ENCODE measurements at regions not wholly inside any gene's neighbourhood (a gene's known extent, or its start where the extent isn't known, plus 50 kb on each side); places are given as distances from the start of the nearest gene placed in this dataset.

DNA sequence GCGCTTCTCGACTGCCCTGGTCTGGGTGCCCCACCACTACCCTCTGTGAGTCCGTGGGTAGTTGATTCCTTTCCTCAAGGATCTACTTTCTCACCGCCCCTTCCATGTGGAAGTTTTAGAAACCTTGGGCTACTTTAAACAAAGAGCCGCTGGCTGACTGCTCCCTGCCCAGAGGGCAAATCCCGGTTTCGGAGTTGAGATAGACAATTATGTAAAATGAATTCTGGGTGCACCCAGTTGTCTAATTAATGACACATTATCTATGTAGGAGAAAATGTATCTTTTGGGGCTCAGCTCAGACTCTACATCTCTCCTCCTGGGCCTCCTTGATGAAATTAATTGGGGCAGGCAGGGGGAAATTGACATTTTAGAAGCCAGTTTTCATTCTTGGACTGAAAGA lies 305.4 kb downstream of the UQCRFS1 start:
- no peak for ATAC-seq
- Mint-ChIP-seq H3K4me3 (no peak overlapping the region), H3K27ac (no peak overlapping the region), H3K9me3 (no peaks in the 10 kb centered on the region), H3K4me1 (no peaks in the 10 kb centered on the region), H3K36me3 (no peaks in the 10 kb centered on the region)
- no peak for DNase-seq (ENCODE audit: low spot score in 2 of 2)

DNA sequence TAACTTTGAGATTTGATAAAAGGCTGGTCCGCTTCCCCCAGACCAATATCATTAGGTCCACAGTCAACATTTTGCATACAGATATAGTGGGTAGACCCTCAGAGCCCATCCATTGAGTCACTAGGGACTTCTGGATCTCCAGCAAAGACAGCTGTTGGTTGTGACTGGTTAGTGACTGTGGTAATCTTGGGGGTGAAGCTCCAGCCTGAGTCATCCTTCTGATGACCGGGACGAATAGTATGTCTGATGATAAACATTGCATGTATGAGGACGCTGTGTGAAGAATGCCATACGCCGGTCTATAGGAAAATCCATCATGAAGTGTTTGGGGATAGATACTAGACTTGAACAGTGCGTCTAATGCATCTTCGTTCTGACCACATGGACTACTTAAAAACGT lies 307.0 kb downstream of the UQCRFS1 start:
- no peak overlapping the region for H3K27ac Mint-ChIP-seq
- H3K4me1 Mint-ChIP-seq: no peaks in the 10 kb centered on the region
- no peaks in the 10 kb centered on the region for H3K36me3 Mint-ChIP-seq
- H3K9me3 Mint-ChIP-seq: no peaks in the 10 kb centered on the region
- no peak overlapping the region for H3K4me3 Mint-ChIP-seq
- ATAC-seq (no peak), DNase-seq (ENCODE audit: low spot score in 2 of 2) (no peak)

DNA sequence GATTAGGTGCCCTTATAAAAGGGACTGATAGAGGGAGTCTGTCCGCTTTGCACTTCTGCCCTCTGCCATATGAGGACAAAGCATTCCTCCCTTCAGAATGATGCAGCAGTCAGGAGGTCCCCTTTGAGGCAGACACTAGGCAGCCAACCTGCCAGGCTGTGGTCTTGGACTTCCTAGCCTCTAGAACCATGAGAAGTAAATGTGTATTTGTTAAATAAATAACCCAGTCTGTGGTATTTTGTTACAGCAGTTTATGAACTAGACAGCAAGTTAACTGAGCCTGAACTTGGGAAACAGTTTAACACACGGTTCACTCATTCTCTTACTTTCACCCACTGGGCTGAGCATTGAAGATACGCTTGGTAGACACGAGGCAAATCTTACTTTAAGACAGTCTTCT lies 313.2 kb downstream of the UQCRFS1 start:
- DNase-seq (ENCODE audit: low spot score in 2 of 2): no peak
- Mint-ChIP-seq H3K4me3 (no peak overlapping the region), H3K9me3 (no peaks in the 10 kb centered on the region), H3K36me3 (no peaks in the 10 kb centered on the region), H3K27ac (no peak overlapping the region), H3K4me1 (no peaks in the 10 kb centered on the region)
- no peak for ATAC-seq

DNA sequence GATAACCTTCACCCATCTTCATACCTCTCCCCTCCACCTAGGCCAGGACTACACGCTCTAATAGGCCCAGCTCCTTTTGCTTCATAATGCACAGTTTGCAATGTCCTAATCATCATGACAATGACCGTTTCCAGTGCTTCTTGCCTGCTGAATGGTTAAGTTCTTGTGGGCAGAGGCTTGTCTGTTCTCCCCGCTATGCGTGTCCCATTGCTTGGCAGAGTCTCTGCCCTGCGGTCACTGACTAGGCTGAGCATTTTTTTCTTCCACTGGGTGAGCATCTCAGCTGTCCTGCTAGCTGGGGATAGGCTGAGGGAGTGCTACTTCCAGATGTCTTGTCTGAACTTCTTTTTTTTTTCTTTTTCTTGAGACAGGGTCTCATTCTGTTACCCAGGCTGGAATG lies 314.7 kb downstream of the UQCRFS1 start:
- DNase-seq (ENCODE audit: low spot score in 2 of 2): no peak
- Mint-ChIP-seq H3K9me3 (no peaks in the 10 kb centered on the region), H3K36me3 (no peaks in the 10 kb centered on the region)

DNA sequence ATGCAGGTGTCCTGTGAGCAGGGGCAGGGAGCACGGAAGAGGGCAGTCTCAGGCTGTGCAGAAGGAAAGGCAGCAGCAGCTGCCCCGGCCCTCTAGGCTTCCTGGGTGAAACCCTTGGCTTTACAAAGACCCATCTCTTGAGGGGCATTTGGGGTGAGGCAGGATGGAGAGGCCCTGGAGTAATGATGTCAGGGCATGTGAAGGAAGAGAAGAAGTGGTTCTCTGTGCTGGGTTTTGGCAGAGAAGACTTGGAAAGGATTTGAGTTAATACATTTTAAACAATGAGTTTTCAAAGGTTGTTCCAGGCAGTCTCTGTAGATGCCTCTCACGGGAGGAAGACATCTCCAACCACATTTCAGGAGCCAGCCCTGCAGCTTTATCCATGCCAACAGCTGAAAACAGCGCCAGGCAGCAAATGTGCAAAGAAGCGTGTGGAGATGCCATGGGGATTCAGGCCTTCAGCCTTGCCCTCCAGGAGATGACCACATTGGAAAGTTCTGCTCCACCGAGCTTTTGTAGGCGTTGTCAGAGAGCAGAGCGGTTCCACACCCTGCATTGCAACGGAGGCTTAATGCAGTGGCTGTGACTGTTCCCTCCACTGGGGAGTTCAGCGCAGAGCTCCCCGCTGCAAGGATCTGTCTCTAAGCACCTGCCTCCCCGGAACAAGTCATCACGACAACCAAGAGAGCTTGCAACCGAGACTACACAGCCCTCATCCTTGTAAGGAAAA lies 322.8 kb downstream of the UQCRFS1 start:
- no peak for DNase-seq (ENCODE audit: low spot score in 2 of 2)
- Mint-ChIP-seq H3K4me3 (no peak overlapping the region), H3K9me3 (no peaks in the 10 kb centered on the region), H3K4me1 (no peaks in the 10 kb centered on the region), H3K36me3 (no peaks in the 10 kb centered on the region), H3K27ac (no peak overlapping the region)
- no peak for ATAC-seq

More for the DNA sequence above, 314.7 kb downstream of the UQCRFS1 start:
- no peak for ATAC-seq
- Mint-ChIP-seq H3K27ac (no peak overlapping the region), H3K4me1 (no peaks in the 10 kb centered on the region), H3K4me3 (no peak overlapping the region)

DNA sequence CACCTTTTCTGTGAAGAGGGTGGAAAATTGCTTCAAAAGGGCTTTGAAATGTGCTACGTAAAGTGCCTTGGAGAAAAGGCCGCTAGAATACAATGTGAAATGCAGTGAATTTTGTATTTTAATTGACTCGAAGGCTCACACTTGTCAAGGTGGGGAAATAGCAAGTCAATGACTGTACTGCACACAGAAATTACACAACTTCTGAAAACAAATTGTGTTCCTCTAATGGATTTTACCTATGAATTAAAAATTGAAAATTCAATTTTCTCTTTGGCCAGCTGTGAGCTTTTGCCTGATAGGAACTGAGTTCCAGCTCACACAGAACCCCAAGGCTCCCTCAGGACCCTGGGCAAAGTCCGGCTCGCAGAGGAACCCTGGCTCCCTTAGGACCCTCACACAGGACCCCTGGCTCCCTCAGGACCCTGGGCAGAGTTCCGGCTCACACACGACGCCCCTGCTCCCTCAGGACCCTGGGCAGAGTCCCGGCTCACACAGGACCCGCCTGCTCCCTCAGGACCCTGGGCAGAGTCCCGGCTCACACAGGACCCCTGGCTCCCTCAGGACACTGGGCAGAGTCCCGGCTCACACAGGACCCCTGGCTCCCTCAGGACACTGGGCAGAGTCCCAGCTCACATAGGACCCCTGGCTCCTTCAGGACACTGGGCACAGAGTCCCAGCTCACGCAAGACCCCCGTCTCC lies 324.9 kb downstream of the UQCRFS1 start:
- no peak for ATAC-seq
- no peak overlapping the region for H3K4me3 Mint-ChIP-seq
- no peaks in the 10 kb centered on the region for H3K9me3 Mint-ChIP-seq
- H3K27ac Mint-ChIP-seq: no peak overlapping the region
- no peak for DNase-seq (ENCODE audit: low spot score in 2 of 2)
- H3K36me3 Mint-ChIP-seq: no peaks in the 10 kb centered on the region
- no peaks in the 10 kb centered on the region for H3K4me1 Mint-ChIP-seq

DNA sequence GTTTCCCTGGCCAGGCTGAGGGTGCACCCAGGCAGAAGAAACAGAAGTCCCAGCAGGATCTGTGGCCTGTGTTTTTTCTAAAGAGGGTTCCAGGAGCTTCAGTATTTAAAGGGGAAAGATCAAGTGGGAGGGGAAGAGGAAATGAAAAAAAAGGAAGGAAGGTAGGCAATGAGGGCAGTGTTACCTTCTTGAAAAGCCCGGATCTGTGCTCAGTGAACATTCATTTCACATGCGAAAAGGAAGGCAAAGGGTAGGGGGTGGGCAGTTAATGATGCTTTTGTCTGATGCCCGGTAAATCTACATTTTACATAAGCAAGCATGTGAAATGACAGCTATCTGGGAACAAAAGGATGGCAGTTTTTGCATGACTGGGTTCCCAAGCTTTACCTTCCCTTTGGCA lies 326.2 kb downstream of the UQCRFS1 start:
- H3K36me3 Mint-ChIP-seq: no peaks in the 10 kb centered on the region
- ATAC-seq: no peak
- H3K27ac Mint-ChIP-seq: no peak overlapping the region
- no peak overlapping the region for H3K4me3 Mint-ChIP-seq
- H3K4me1 Mint-ChIP-seq: no peaks in the 10 kb centered on the region
- no peaks in the 10 kb centered on the region for H3K9me3 Mint-ChIP-seq
- no peak for DNase-seq (ENCODE audit: low spot score in 2 of 2)

DNA sequence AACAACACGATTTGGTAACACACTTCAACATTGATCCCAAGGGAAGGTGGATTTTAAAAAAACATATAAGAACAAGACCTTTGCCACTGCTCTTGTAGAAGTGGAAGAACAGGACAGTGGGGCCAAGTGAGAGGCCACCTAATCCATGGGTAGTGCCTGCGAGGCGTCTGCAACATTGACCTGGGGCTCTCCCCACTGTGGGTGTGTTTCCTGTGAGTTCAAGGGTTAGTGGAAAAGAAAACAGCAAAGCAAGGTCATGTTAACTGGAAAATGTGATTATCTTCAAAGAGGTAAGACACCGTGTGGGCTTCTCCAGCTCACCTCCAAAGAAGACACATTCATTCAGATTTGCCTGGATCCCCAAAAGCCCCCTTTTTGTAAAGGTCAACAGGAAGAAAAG lies 327.0 kb downstream of the UQCRFS1 start:
- H3K36me3 Mint-ChIP-seq: no peaks in the 10 kb centered on the region
- no peaks in the 10 kb centered on the region for H3K9me3 Mint-ChIP-seq
- H3K4me1 Mint-ChIP-seq: no peaks in the 10 kb centered on the region
- H3K4me3 Mint-ChIP-seq: no peak overlapping the region
- DNase-seq (ENCODE audit: low spot score in 2 of 2) (no peak), ATAC-seq (no peak)
- H3K27ac Mint-ChIP-seq: no peak overlapping the region

DNA sequence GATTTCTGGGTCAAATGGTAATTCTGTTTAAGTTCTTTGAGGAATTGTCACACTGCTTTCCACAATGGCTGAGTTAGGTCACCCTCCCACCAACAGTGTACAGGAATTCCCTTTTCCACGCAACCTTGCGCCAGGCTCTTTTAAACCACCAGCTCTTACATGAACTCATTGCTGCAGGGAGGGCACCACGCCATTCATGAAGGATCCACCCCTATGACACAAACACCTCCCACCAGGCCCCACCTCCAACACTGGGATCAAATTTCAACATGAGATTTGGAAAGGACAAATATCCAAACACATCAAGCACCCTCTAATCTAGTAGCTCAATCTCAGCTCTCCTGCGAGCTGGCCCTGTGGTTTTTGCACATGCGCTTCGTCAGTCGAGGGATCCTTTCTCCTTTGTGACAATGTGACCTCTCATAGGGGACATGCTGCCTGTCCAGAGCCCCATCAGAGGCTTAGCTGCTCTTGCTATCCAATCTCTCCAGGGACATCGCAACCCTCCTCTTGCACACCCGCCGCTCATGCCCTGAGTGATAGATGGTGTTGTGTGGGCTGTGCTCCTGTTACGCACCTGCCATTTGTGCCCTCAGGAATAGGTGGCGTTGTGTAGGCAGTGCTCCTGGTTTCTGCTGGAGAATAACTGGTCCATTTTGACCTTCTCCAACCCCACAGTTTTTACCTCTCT lies 328.0 kb downstream of the UQCRFS1 start:
- no peaks in the 10 kb centered on the region for H3K36me3 Mint-ChIP-seq
- H3K4me1 Mint-ChIP-seq: no peaks in the 10 kb centered on the region
- ATAC-seq: no peak
- H3K27ac Mint-ChIP-seq: no peak overlapping the region
- no peak overlapping the region for H3K4me3 Mint-ChIP-seq
- no peak for DNase-seq (ENCODE audit: low spot score in 2 of 2)
- no peaks in the 10 kb centered on the region for H3K9me3 Mint-ChIP-seq

DNA sequence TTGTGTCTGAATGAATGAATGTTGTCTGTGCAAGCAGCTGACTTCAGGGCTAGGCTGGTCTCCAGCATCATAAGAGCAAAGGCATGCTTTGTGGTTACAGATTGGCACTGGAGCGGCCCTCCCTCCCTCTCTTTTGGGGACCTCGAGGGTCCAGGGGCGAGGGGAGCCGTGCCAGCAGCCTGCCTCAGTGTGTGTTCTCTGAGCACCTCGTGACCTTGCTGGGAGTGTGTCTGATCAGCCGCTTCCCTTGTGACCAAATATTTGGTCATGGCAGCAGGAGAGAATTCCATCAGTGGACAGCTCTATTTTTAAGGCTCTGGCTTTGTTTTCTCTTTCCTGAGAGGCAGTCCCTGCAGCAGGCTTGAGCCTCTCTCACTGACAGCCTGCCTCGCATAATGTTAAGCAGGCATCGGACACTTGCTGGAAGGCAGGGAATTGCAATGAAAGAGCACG lies 329.7 kb downstream of the UQCRFS1 start:
- Mint-ChIP-seq H3K4me1 (no peaks in the 10 kb centered on the region), H3K27ac (no peak overlapping the region), H3K9me3 (no peaks in the 10 kb centered on the region), H3K4me3 (no peak overlapping the region), H3K36me3 (no peaks in the 10 kb centered on the region)
- no peak for DNase-seq (ENCODE audit: low spot score in 2 of 2)
- ATAC-seq: no peak

DNA sequence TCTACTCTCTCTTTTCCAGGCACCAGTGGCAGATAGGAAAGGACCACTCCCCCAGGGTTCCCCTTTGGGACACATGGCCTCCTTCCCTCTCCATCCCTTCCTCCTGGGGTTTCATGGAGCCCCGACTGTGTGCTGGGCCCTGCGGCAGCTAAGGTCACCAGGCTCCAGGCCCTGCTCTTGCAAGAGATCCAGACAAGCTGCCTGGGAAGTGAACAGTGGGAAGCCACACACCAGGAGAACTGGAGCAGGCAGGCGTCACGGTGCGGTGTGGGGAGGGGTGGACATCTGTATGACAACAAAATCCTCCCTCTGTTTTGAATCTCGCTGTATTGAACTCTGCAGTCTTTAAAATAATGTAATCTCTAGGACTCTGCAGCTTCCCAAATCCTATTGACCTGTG lies 330.1 kb downstream of the UQCRFS1 start:
- no peaks in the 10 kb centered on the region for H3K9me3 Mint-ChIP-seq
- ATAC-seq (no peak), DNase-seq (ENCODE audit: low spot score in 2 of 2) (no peak)
- no peak overlapping the region for H3K27ac Mint-ChIP-seq
- no peaks in the 10 kb centered on the region for H3K4me1 Mint-ChIP-seq
- no peak overlapping the region for H3K4me3 Mint-ChIP-seq
- no peaks in the 10 kb centered on the region for H3K36me3 Mint-ChIP-seq

DNA sequence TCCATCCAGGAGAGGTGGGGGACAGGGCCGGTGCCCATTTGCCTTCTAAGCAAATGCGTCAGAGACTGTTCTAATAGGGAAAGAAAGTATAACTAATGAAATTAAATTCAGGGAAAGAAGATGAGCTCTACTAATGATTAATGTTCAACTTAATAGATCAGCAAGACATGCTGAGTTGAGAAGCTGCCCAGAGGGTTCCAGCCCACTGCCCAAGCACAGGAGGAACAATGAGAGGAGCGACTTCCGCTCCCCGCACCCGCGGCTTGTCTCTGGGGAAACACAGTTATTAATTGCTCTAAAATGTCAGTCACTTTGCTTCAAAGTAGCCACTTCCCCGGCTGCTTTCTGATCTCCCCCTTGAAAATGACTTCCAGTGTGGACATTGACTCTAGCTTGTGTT lies 331.3 kb downstream of the UQCRFS1 start:
- no peak for DNase-seq (ENCODE audit: low spot score in 2 of 2)
- H3K27ac Mint-ChIP-seq: no peak overlapping the region
- no peak overlapping the region for H3K4me3 Mint-ChIP-seq
- no peaks in the 10 kb centered on the region for H3K4me1 Mint-ChIP-seq
- no peaks in the 10 kb centered on the region for H3K9me3 Mint-ChIP-seq
- no peaks in the 10 kb centered on the region for H3K36me3 Mint-ChIP-seq
- ATAC-seq: no peak

DNA sequence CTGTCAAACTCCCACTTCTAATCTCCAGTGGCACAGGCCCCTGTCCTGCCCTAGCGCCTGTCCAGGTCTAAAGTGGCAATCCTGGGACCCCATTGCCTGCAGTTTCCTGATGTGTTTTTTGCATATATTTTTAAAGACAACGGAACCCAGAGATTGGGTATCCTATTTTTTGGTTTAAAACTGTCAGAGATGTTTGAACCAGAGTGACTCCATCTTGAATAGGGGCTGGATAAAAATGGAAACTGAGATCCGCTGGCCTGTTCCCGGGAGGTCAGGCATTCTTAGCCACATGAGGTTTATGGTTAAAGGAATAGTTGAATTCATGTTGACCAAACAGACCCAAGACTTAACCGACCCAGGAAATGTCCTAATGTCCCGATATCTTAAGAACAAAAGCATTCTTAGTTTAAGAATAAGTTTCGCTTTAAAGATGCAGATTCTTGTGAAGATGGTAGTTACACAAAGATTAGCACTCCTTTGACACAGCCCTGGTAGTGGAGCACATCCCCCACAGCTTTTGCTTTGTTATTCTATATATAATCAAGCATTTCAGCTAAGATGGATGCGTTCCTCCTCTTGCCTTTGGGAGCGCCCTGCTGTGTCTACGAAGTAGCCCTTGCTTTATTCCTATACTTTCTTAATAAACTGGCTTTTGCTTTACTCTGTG lies 332.1 kb downstream of the UQCRFS1 start:
- Mint-ChIP-seq H3K9me3 (no peaks in the 10 kb centered on the region), H3K27ac (no peak overlapping the region), H3K4me3 (no peak overlapping the region), H3K36me3 (no peaks in the 10 kb centered on the region), H3K4me1 (no peaks in the 10 kb centered on the region)
- ATAC-seq: no peak
- DNase-seq (ENCODE audit: low spot score in 2 of 2): no peak

DNA sequence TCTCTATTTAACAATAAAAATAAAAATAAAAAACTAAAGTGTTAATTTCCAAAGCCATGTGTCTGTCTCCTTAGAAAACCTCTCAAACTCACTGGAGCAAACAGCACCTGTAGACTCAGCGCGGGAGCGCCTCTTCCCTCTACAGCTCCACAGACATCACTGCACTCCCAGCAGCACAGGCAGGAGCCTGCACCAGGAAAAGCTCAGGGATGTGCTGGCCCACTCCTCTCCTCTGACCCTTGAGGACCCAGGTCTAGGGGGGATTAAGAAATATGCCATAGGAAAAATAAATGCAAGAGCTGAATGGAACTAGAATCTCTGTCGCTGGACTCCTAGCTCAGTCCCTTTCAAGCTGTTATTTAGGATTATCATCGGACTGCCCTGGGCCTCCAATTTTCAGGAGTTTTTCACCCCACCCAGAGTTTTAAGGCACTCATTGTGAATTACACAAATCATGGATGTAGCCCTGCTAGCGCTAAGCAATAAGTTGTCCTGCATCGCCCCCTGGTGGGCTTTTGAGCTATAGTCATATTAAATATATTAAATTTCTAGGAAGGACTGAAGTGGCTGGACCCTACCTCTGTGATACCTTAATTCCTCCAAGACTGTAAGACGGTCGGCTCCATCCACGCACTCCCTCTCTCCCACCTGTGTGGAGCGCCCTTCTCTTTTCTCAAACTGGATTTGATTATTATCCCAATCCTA lies 333.9 kb downstream of the UQCRFS1 start:
- no peak overlapping the region for H3K27ac Mint-ChIP-seq
- H3K4me1 Mint-ChIP-seq: no peaks in the 10 kb centered on the region
- H3K4me3 Mint-ChIP-seq: no peak overlapping the region
- no peak for ATAC-seq
- peak; percentile 32 to 71 for DNase-seq (ENCODE audit: low spot score in 2 of 2)
- no peaks in the 10 kb centered on the region for H3K9me3 Mint-ChIP-seq
- H3K36me3 Mint-ChIP-seq: no peaks in the 10 kb centered on the region

DNA sequence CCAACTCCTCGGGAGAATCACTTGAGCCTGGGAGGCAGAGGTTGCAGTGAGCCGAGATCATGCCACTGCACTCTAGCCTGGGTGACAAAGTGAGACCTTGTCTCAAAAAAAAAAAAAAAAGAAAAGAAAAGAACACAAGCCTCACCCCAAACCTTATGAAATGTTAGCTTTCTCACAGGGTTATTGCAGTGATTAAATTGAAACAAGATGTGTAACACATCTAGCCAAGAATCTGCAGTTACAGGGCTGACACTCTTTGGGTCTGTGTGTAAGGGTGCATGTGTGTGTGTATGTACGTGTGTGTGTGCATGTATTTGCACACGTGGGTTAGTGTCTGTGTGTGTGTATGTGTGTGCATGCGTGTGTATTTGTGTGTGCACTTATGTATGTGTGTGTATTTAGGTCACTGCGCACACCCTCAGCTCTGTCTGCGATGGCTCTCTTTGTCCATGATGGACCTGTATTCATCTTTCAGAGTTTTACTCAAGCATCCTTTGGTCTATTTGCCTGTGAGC lies 336.3 kb downstream of the UQCRFS1 start:
- ATAC-seq: no peak

More for the DNA sequence above, 336.3 kb downstream of the UQCRFS1 start:
- no peak overlapping the region for H3K27ac Mint-ChIP-seq
- no peaks in the 10 kb centered on the region for H3K9me3 Mint-ChIP-seq
- H3K36me3 Mint-ChIP-seq: no peaks in the 10 kb centered on the region
- no peak overlapping the region for H3K4me3 Mint-ChIP-seq
- DNase-seq (ENCODE audit: low spot score in 2 of 2): no peak
- H3K4me1 Mint-ChIP-seq: no peaks in the 10 kb centered on the region
